ENCODE measurements at regions not wholly inside any gene's neighbourhood (a gene's known extent, or its start where the extent isn't known, plus 50 kb on each side); places are given as distances from the start of the nearest gene placed in this dataset.
A peak's percentile ranks its signal among the peaks of the same experiment; 100 is the strongest.

DNA sequence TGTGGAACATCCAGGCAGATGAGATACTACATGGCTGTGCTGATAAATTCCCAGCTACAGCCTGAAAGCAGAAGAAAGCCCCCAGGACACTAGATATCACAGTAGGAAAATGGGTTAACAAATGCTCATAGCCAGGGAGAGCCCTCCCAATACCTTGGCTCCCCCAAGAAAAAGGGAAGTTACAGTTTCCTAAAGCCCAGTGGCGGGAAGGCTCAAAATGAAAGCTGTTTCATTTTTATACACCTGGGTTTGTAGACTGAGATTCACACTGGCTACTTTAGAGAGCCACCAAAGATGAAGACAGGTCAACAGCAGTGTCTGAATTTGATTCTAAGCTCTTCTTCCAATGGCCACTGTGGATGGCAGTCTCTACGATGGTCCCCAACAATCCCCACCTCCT, 55.0 kb upstream of the TOPAZ1 start:
- H3K36me3 Mint-ChIP-seq (ENCODE audit: low read depth) = no peaks in the 10 kb centered on the region
- WGBS, 2 experiments (ENCODE audit: insufficient coverage in 1 of 2, insufficient read length in 1 of 2) = 20 to 61% methylated on average over 1 to 2 of the region's 2 CpGs
- H3K4me3 Mint-ChIP-seq = no peak overlapping the region

More for the DNA sequence above, 55.0 kb upstream of the TOPAZ1 start:
- no peak overlapping the region for H3K9ac ChIP-seq (ENCODE audit: extremely low read depth, low read length, poor library complexity, severe bottlenecking)
- no peak overlapping the region for H3K27ac ChIP-seq (ENCODE audit: low read depth, low read length)
- peaks cover 4% of the 10 kb centered on the region for H3K9me3 Mint-ChIP-seq
- no peaks in the 10 kb centered on the region for H3K9me3 ChIP-seq (ENCODE audit: control insufficient read depth, low read length)
- H3K4me1 ChIP-seq (ENCODE audit: control insufficient read depth, insufficient read depth, low read length) = no peaks in the 10 kb centered on the region
- no peak for DNase-seq
- H3K36me3 ChIP-seq (ENCODE audit: control insufficient read depth, insufficient read depth, low read length) = no peaks in the 10 kb centered on the region
- H3K27me3 ChIP-seq (ENCODE audit: control insufficient read depth, insufficient read depth, low read length, poor library complexity, severe bottlenecking) = no peaks in the 10 kb centered on the region
- H3K27me3 Mint-ChIP-seq (ENCODE audit: insufficient read depth) = peaks cover 16% of the 10 kb centered on the region
- H3K4me1 Mint-ChIP-seq = no peaks in the 10 kb centered on the region
- H3K27ac Mint-ChIP-seq = no peak overlapping the region
- TF ChIP-seq, protein P1, sequence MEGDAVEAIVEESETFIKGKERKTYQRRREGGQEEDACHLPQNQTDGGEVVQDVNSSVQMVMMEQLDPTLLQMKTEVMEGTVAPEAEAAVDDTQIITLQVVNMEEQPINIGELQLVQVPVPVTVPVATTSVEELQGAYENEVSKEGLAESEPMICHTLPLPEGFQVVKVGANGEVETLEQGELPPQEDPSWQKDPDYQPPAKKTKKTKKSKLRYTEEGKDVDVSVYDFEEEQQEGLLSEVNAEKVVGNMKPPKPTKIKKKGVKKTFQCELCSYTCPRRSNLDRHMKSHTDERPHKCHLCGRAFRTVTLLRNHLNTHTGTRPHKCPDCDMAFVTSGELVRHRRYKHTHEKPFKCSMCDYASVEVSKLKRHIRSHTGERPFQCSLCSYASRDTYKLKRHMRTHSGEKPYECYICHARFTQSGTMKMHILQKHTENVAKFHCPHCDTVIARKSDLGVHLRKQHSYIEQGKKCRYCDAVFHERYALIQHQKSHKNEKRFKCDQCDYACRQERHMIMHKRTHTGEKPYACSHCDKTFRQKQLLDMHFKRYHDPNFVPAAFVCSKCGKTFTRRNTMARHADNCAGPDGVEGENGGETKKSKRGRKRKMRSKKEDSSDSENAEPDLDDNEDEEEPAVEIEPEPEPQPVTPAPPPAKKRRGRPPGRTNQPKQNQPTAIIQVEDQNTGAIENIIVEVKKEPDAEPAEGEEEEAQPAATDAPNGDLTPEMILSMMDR (conservative IDR thresholded peaks at IDR 0.05) = no peak
- H3K4me3 ChIP-seq (ENCODE audit: low read length) = no peak overlapping the region

Small RNA genes in the stretch of these regions (microRNA-seq; reads per million reads assigned to microRNA genes)
- 12.0 reads per million, percentile 48 among the genes with 10 or more reads in this experiment for gene MIR138-1 (ENCODE audit: borderline microRNAs expressed)
